H1 (cell line): ENCODE measurements at regions not wholly inside any gene's neighbourhood (a gene's known extent, or its start where the extent isn't known, plus 50 kb on each side); places are given as distances from the start of the nearest gene placed in this dataset.

Source experiments
- CTCF ChIA-PET: fragments of 300-600 bp; sonication (Branson Sonifier 250); formaldehyde crosslinking; loops from one replicate; lab custom pipeline; 2021; ENCODE audit not compliant: partially characterized antibody; lab: Charles Lee
- POLR2A ChIA-PET: fragments of 300-600 bp; sonication (Branson Sonifier 250); formaldehyde crosslinking; loops from one replicate; lab custom pipeline; 2021; ENCODE audit warnings: inconsistent platforms; ENCODE audit not compliant: partially characterized antibody; lab: Charles Lee
- DNase-seq, 2 experiments: peaks; one replicate each; pipeline versions ENCODE4 v3.0.0 to v3.0.0-alpha.2; 2010 to 2022; ENCODE audit warnings: low spot score in 2 of 2, low read depth in 1 of 2, mixed read lengths in 1 of 2
- FAIRE-seq: peaks from 2 replicates; lab custom pipeline; 2011; peaks lifted over from hg19 to GRCh38; lab: Jason Lieb, UNC
- H2AFZ ChIP-seq: 2 replicates; pipeline ENCODE4 v1.8.1; 2012; ENCODE audit warnings: low read length, inconsistent platforms
- H2AK5ac ChIP-seq: 2 replicates; pipeline ENCODE4 v1.6.1; 2013; ENCODE audit warnings: low read depth, low read length
- H2BK120ac ChIP-seq: replicated peaks from 2 replicates; pipeline ENCODE3; 2013; ENCODE audit warnings: low read depth, low read length, inconsistent platforms
- H2BK12ac ChIP-seq: 2 replicates; pipeline ENCODE4 v1.6.1; 2013; ENCODE audit warnings: low read depth, low read length
- H2BK15ac ChIP-seq: 2 replicates; pipeline ENCODE4 v1.6.1; 2013; ENCODE audit warnings: low read length
- H2BK20ac ChIP-seq: 2 replicates; pipeline ENCODE4 v1.6.1; 2013; ENCODE audit warnings: low read length
- H2BK5ac ChIP-seq: 2 replicates; pipeline ENCODE4 v1.6.1; 2013; ENCODE audit warnings: low read depth, low read length
- H3K14ac ChIP-seq: 2 replicates; pipeline ENCODE4 v1.6.1; 2013; ENCODE audit warnings: inconsistent platforms; ENCODE audit not compliant: insufficient read length
- H3K18ac ChIP-seq: 2 replicates; pipeline ENCODE4 v1.6.1; 2013; ENCODE audit warnings: low read length; ENCODE audit errors: extremely low read depth
- H3K23ac ChIP-seq: 2 replicates; pipeline ENCODE4 v1.6.1; 2013; ENCODE audit warnings: inconsistent platforms; ENCODE audit not compliant: insufficient read length
- H3K23me2 ChIP-seq: 2 replicates; pipeline ENCODE4 v1.6.1; 2013; ENCODE audit warnings: low read depth, low read length
- H3K27ac ChIP-seq: 2 replicates; pipeline ENCODE4 v1.6.1; 2011; ENCODE audit warnings: low read depth, low read length, inconsistent platforms
- H3K27me3 ChIP-seq, 4 experiments: replicated peaks in 1 of 4; 1 replicate in 1 of 4; 2 replicates in 3 of 4; pipeline versions ENCODE4 v1.6.1 to v1.8.1; 2011 to 2013; ENCODE audit warnings: low read length in 3 of 4, mild to moderate bottlenecking in 3 of 4, inconsistent platforms in 2 of 4, mixed read lengths in 2 of 4, moderate library complexity in 1 of 4; ENCODE audit not compliant: control insufficient read depth in 3 of 4, insufficient read depth in 3 of 4; ENCODE audit errors: extremely low read depth in 1 of 4
- H3K36me3 ChIP-seq, 4 experiments: 2 replicates each; pipeline versions ENCODE4 v1.6.1 to v1.8.1; 2011 to 2013; ENCODE audit warnings: mild to moderate bottlenecking in 4 of 4, low read length in 3 of 4, moderate library complexity in 2 of 4, control low read depth in 1 of 4, inconsistent platforms in 1 of 4; ENCODE audit not compliant: insufficient read depth in 4 of 4, control insufficient read depth in 2 of 4
- H3K4ac ChIP-seq: replicated peaks from 2 replicates; pipeline ENCODE3; 2013; ENCODE audit warnings: low read length, low read depth, mixed read lengths, inconsistent platforms; ENCODE audit not compliant: insufficient read length
- H3K4me1 ChIP-seq, 4 experiments: replicated peaks in 1 of 4; 1 replicate in 1 of 4; 2 replicates in 3 of 4; pipeline versions ENCODE4 v1.6.1 to v1.8.1; 2011 to 2013; ENCODE audit warnings: low read length in 3 of 4, inconsistent platforms in 2 of 4, mixed read lengths in 1 of 4; ENCODE audit not compliant: insufficient read depth in 4 of 4, control insufficient read depth in 3 of 4
- H3K4me2 ChIP-seq, 2 experiments: 2 replicates each; pipeline versions ENCODE4 v1.6.1 to v1.8.1; 2011 to 2013; ENCODE audit warnings: low read depth in 2 of 2, low read length in 2 of 2, control low read depth in 1 of 2, inconsistent platforms in 1 of 2, mild to moderate bottlenecking in 1 of 2; ENCODE audit not compliant: insufficient read depth in 1 of 2
- H3K4me3 ChIP-seq, 4 experiments: fragments of 200-600, 300-600 bp in 1 of 4; sonication (generic), shearing (Covaris generic), sonication (Bioruptor Twin) in 1 of 4; 2 replicates each; pipeline versions ENCODE4 v1.5.1 to v1.8.1; 2011 to 2016; ENCODE audit warnings: low read length in 4 of 4, low read depth in 3 of 4, control low read depth in 2 of 4, inconsistent platforms in 2 of 4, mild to moderate bottlenecking in 2 of 4, mixed read lengths in 1 of 4, moderate library complexity in 1 of 4; ENCODE audit not compliant: insufficient read depth in 2 of 4; ENCODE audit errors: extremely low read depth in 1 of 4
- H3K56ac ChIP-seq: replicated peaks from 2 replicates; pipeline ENCODE3; 2013; ENCODE audit warnings: low read depth, mild to moderate bottlenecking, mixed read lengths, low read length, inconsistent platforms; ENCODE audit not compliant: insufficient read length
- H3K79me1 ChIP-seq: 2 replicates; pipeline ENCODE4 v1.6.1; 2013; ENCODE audit warnings: low read depth, low read length, control low read depth
- H3K79me2 ChIP-seq, 2 experiments: 2 replicates each; pipeline versions ENCODE4 v1.6.1 to v1.8.1; 2012 to 2013; ENCODE audit warnings: low read length in 2 of 2, mild to moderate bottlenecking in 2 of 2, inconsistent platforms in 1 of 2; ENCODE audit not compliant: insufficient read depth in 2 of 2, control insufficient read depth in 1 of 2
- H3K9ac ChIP-seq, 4 experiments: replicated peaks in 1 of 4; 1 replicate in 1 of 4; 2 replicates in 3 of 4; pipeline versions ENCODE4 v1.6.1 to v1.8.1; 2011 to 2013; ENCODE audit warnings: low read depth in 3 of 4, low read length in 3 of 4, control low read depth in 2 of 4, mild to moderate bottlenecking in 2 of 4, moderate library complexity in 2 of 4, inconsistent platforms in 1 of 4; ENCODE audit errors: extremely low read depth in 1 of 4
- H3K9me3 ChIP-seq, 2 experiments: 2 replicates each; pipeline versions ENCODE4 v1.6.1 to v1.8.1; 2012 to 2013; ENCODE audit warnings: mild to moderate bottlenecking in 2 of 2, moderate library complexity in 2 of 2, control low read depth in 1 of 2, inconsistent platforms in 1 of 2, low read depth in 1 of 2, low read length in 1 of 2, mixed read lengths in 1 of 2; ENCODE audit not compliant: insufficient read depth in 2 of 2
- H4K20me1 ChIP-seq, 2 experiments: replicated peaks in 1 of 2; 2 replicates each; pipeline versions ENCODE3 to v1.8.1; 2011 to 2013; ENCODE audit warnings: inconsistent platforms in 2 of 2, low read length in 2 of 2, mild to moderate bottlenecking in 1 of 2; ENCODE audit not compliant: insufficient read depth in 2 of 2, control insufficient read depth in 1 of 2
- H4K5ac ChIP-seq: 2 replicates; pipeline ENCODE4 v1.6.1; 2013; ENCODE audit warnings: low read length, low read depth, mixed read lengths, inconsistent platforms; ENCODE audit not compliant: insufficient read length
- H4K8ac ChIP-seq: 2 replicates; pipeline ENCODE4 v1.8.0; 2013; ENCODE audit warnings: mild to moderate bottlenecking, moderate library complexity, low read length, inconsistent platforms; ENCODE audit not compliant: insufficient read depth; ENCODE audit errors: extremely low read depth
- H4K91ac ChIP-seq: replicated peaks from 2 replicates; pipeline ENCODE3; 2013; ENCODE audit warnings: low read length, mixed read lengths, inconsistent platforms; ENCODE audit not compliant: insufficient read length
- BACH1 ChIP-seq: IDR thresholded peaks from 2 replicates; pipeline ENCODE4 v1.6.1; 2012; ENCODE audit warnings: low read length, improper control_type of control experiment
- CBX8 ChIP-seq: fragments of 300-800, 300-1000 bp; sonication (generic); IDR thresholded peaks from 2 replicates; pipeline ENCODE4 v1.7.1; 2016; ENCODE audit warnings: low read depth, low read length, borderline replicate concordance
- EP300 ChIP-seq, 2 experiments: IDR thresholded peaks; 1 replicate in 1 of 2; 2 replicates in 1 of 2; pipeline ENCODE4 v1.6.1; 2011 to 2012; ENCODE audit warnings: low read depth in 2 of 2, low read length in 2 of 2, mild to moderate bottlenecking in 2 of 2, borderline replicate concordance in 1 of 2, inconsistent platforms in 1 of 2, moderate library complexity in 1 of 2
- GABPA ChIP-seq: IDR thresholded peaks from 2 replicates; pipeline ENCODE4 v1.6.1; 2011; ENCODE audit warnings: mild to moderate bottlenecking, low read length, moderate library complexity, borderline replicate concordance; ENCODE audit not compliant: insufficient read depth
- HDAC6 ChIP-seq: IDR thresholded peaks from one replicate; pipeline ENCODE4 v1.7.1; 2012; ENCODE audit warnings: low read depth, mild to moderate bottlenecking, inconsistent platforms, low read length, moderate library complexity
- MAFK ChIP-seq: IDR thresholded peaks from 2 replicates; pipeline ENCODE4 v1.6.1; 2012; ENCODE audit warnings: low read depth, mild to moderate bottlenecking, improper control_type of control experiment, low read length
- TAF7 ChIP-seq: optimal IDR thresholded peaks from 2 replicates; pipeline ENCODE3; 2011; ENCODE audit warnings: low read depth, mild to moderate bottlenecking, inconsistent platforms, low read length, moderate library complexity, borderline replicate concordance
- WGBS, 2 experiments: shearing (Covaris generic) in 1 of 2; methylation state at CpG; one replicate each; pipeline versions ENCODE4 v1.1.6 to v1.1.7; 2013 to 2015; ENCODE audit warnings: low lambda C conversion rate in 2 of 2, mixed read lengths in 2 of 2, inconsistent platforms in 1 of 2, low coverage in 1 of 2, missing lambda C conversion rate in 1 of 2; ENCODE audit not compliant: insufficient replicate concordance in 2 of 2, insufficient coverage in 1 of 2, insufficient read length in 1 of 2; ENCODE audit errors: extremely low coverage in 1 of 2, missing lambda C conversion rate in 1 of 2; 5-methylcytosine and 5-hydroxymethylcytosine counted together
- TF ChIP-seq, protein P1 (sequence below): IDR thresholded peaks from 2 replicates; pipeline ENCODE4 v1.6.1; 2012; ENCODE audit warnings: inconsistent platforms
- TF ChIP-seq, protein P2 (sequence below), 3 experiments: IDR thresholded peaks; 1 replicate in 2 of 3; 2 replicates in 1 of 3; pipeline versions ENCODE4 v1.5.1 to v1.6.1; 2011; ENCODE audit warnings: low read length in 3 of 3, mild to moderate bottlenecking in 3 of 3, inconsistent platforms in 2 of 3, low read depth in 1 of 3, moderate library complexity in 1 of 3; ENCODE audit not compliant: insufficient read depth in 1 of 3; ENCODE audit errors: control extremely low read depth in 1 of 3
- TF ChIP-seq, protein P3 (sequence below): IDR thresholded peaks from 2 replicates; pipeline ENCODE4 v1.6.1; 2011; ENCODE audit warnings: low read length, improper control_type of control experiment

DNA sequence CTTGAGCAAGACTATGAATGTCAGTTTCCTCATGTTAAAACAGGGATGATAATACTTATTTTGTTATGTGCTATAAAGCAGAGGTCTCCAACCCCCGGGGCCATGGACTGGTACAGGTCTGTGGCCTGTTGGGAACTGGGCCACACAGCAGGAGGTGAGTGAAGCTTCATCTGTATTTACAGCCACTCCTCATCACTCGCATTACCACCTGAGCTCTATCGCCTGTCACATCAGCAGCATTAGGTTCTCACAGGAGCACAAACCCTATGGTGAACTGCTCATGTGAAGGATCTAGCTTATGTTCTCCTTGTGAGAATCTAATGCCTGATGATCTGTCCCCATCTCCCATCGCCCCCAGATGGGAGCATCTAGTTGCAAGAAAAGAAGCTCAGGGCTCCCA lies 365.3 kb upstream of the SMIM30 start:
- H3K56ac ChIP-seq, result no peak overlapping the region
- H3K4me2 ChIP-seq, result no peak overlapping the region
- WGBS, 2 experiments, result 89% methylated on average over 4 of the region's 4 CpGs; no CpG with 5 or more reads in 1 of the 2 experiments
- no peak overlapping the region for H3K14ac ChIP-seq
- no peak overlapping the region for H3K4ac ChIP-seq
- H4K5ac ChIP-seq, result no peak overlapping the region
- no peaks in the 10 kb centered on the region for H3K79me2 ChIP-seq
- no peaks in the 10 kb centered on the region for H3K27me3 ChIP-seq
- H3K36me3 ChIP-seq, result no peaks in the 10 kb centered on the region
- ChIA-PET POLR2A (no interaction called here), CTCF (interaction anchor here (0.9 to 1.3 kb wide), 2 partner anchors 22 to 186 kb away, joined by 3 read pairs; no protein-coding TSS in a partner anchor)
- no peak overlapping the region for H2BK20ac ChIP-seq
- H2AK5ac ChIP-seq, result no peak overlapping the region
- no peak overlapping the region for H2BK12ac ChIP-seq
- H3K4me3 ChIP-seq, result no peak overlapping the region
- no peaks in the 10 kb centered on the region for H3K79me1 ChIP-seq
- H4K91ac ChIP-seq, result no peak overlapping the region
- H2BK120ac ChIP-seq, result no peak overlapping the region
- H2BK5ac ChIP-seq, result no peak overlapping the region
- H3K18ac ChIP-seq, result no peak overlapping the region
- no peaks in the 10 kb centered on the region for H3K23me2 ChIP-seq
- no peak overlapping the region for H3K9ac ChIP-seq
- no peaks in the 10 kb centered on the region for H3K4me1 ChIP-seq
- H2AFZ ChIP-seq, result no peak overlapping the region
- H3K27ac ChIP-seq, result no peak overlapping the region
- H4K8ac ChIP-seq, result no peak overlapping the region
- H3K9me3 ChIP-seq, result peaks cover 24 to 34% of the 10 kb centered on the region in 2 experiments; a peak in 3 of 4 replicates
- no peak for DNase-seq
- FAIRE-seq, result no peak
- no peaks in the 10 kb centered on the region for H4K20me1 ChIP-seq
- no peak overlapping the region for H2BK15ac ChIP-seq
- H3K23ac ChIP-seq, result no peak overlapping the region
- TF ChIP-seq, protein P1, sequence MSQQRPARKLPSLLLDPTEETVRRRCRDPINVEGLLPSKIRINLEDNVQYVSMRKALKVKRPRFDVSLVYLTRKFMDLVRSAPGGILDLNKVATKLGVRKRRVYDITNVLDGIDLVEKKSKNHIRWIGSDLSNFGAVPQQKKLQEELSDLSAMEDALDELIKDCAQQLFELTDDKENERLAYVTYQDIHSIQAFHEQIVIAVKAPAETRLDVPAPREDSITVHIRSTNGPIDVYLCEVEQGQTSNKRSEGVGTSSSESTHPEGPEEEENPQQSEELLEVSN, result no peak
- no peak for TF ChIP-seq TAF7
- TF ChIP-seq BACH1, result no peak
- TF ChIP-seq, protein P2, sequence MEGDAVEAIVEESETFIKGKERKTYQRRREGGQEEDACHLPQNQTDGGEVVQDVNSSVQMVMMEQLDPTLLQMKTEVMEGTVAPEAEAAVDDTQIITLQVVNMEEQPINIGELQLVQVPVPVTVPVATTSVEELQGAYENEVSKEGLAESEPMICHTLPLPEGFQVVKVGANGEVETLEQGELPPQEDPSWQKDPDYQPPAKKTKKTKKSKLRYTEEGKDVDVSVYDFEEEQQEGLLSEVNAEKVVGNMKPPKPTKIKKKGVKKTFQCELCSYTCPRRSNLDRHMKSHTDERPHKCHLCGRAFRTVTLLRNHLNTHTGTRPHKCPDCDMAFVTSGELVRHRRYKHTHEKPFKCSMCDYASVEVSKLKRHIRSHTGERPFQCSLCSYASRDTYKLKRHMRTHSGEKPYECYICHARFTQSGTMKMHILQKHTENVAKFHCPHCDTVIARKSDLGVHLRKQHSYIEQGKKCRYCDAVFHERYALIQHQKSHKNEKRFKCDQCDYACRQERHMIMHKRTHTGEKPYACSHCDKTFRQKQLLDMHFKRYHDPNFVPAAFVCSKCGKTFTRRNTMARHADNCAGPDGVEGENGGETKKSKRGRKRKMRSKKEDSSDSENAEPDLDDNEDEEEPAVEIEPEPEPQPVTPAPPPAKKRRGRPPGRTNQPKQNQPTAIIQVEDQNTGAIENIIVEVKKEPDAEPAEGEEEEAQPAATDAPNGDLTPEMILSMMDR (IDR thresholded peaks at IDR 0.05; ENCODE audit: control extremely low read depth in 1 of 3, insufficient read depth in 1 of 3, low read depth in 1 of 3, low read length in 3 of 3), result no peak
- TF ChIP-seq, protein P3, sequence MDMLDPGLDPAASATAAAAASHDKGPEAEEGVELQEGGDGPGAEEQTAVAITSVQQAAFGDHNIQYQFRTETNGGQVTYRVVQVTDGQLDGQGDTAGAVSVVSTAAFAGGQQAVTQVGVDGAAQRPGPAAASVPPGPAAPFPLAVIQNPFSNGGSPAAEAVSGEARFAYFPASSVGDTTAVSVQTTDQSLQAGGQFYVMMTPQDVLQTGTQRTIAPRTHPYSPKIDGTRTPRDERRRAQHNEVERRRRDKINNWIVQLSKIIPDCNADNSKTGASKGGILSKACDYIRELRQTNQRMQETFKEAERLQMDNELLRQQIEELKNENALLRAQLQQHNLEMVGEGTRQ, result no peak
- no peak for TF ChIP-seq CBX8
- no peak for TF ChIP-seq EP300 (IDR thresholded peaks at IDR 0.05; ENCODE audit: borderline replicate concordance in 1 of 2, low read depth in 2 of 2, low read length in 2 of 2)
- TF ChIP-seq MAFK, result no peak
- TF ChIP-seq GABPA, result no peak
- no peak for TF ChIP-seq HDAC6
